WTC11 (cell line): ENCODE measurements at regions not wholly inside any gene's neighbourhood (a gene's known extent, or its start where the extent isn't known, plus 50 kb on each side); places are given as distances from the start of the nearest gene placed in this dataset.
A peak's percentile ranks its signal among the peaks of the same experiment; 100 is the strongest.

ENCODE experiments used
- ATAC-seq: fragments of 200-7000 bp; cut with Tn5 transposase; 2 replicates; pipeline ENCODE4 v1.10.0; 2021; ENCODE audit warnings: mild to moderate bottlenecking, moderate library complexity
- CTCF ChIA-PET: fragments of 300-600 bp; sonication (Branson Sonifier 250); formaldehyde crosslinking; loops from one replicate; lab custom pipeline; 2021; ENCODE audit warnings: antibody characterized with exemption; lab: Charles Lee
- POLR2A ChIA-PET: fragments of 350-600 bp; sonication (Branson Sonifier 250); formaldehyde crosslinking; loops from one replicate; lab custom pipeline; 2021; ENCODE audit warnings: antibody characterized with exemption; lab: Charles Lee
- DNase-seq: peaks from one replicate; pipeline ENCODE4 v3.0.0; 2021; ENCODE audit warnings: low spot score
- H3K27ac Mint-ChIP-seq: 2 replicates; pipeline ENCODE4 v1.8.0; 2021; ENCODE audit warnings: mixed read lengths
- H3K27me3 Mint-ChIP-seq: 2 replicates; pipeline ENCODE4 v1.8.0; 2021; ENCODE audit warnings: low read depth, mild to moderate bottlenecking, moderate library complexity, mixed read lengths
- H3K36me3 Mint-ChIP-seq: 2 replicates; pipeline ENCODE4 v1.8.0; 2021; ENCODE audit warnings: mixed read lengths
- H3K4me1 Mint-ChIP-seq: 2 replicates; pipeline ENCODE4 v1.8.0; 2022; ENCODE audit warnings: mixed read lengths
- H3K4me3 Mint-ChIP-seq: 2 replicates; pipeline ENCODE4 v1.8.0; 2021; ENCODE audit warnings: mild to moderate bottlenecking, moderate library complexity, mixed read lengths
- H3K9me3 Mint-ChIP-seq: 2 replicates; pipeline ENCODE4 v1.8.0; 2021; ENCODE audit warnings: mixed read lengths
- ATF1 ChIP-seq: sonication (generic); formaldehyde crosslinking; IDR thresholded peaks from 2 replicates; pipeline ENCODE4 v1.8.1; 2023; ENCODE audit warnings: mild to moderate bottlenecking, moderate library complexity, missing genetic modification reagents
- CREM ChIP-seq: sonication (generic); formaldehyde crosslinking; IDR thresholded peaks from 2 replicates; pipeline ENCODE4 v1.8.1; 2022; ENCODE audit warnings: mild to moderate bottlenecking, missing genetic modification reagents, moderate library complexity
- ELF4 ChIP-seq: sonication (generic); formaldehyde crosslinking; IDR thresholded peaks from 2 replicates; pipeline ENCODE4 v1.8.1; 2022; ENCODE audit warnings: low read depth, mild to moderate bottlenecking, moderate library complexity, missing genetic modification reagents
- ESRRA ChIP-seq: sonication (generic); formaldehyde crosslinking; IDR thresholded peaks from 2 replicates; pipeline ENCODE4 v1.8.1; 2022; ENCODE audit warnings: mild to moderate bottlenecking, missing genetic modification reagents, borderline replicate concordance
- FOXP1 ChIP-seq: sonication (generic); formaldehyde crosslinking; IDR thresholded peaks from 2 replicates; pipeline ENCODE4 v1.8.0; 2022; ENCODE audit warnings: missing genetic modification reagents, mild to moderate bottlenecking, moderate library complexity, borderline replicate concordance
- IRF2 ChIP-seq: sonication (generic); formaldehyde crosslinking; IDR thresholded peaks from 2 replicates; pipeline ENCODE4 v1.8.0; 2022; ENCODE audit warnings: low read depth, missing genetic modification reagents, borderline replicate concordance
- KAT7 ChIP-seq: sonication (generic); formaldehyde crosslinking; IDR thresholded peaks from 2 replicates; pipeline ENCODE4 v1.8.1; 2023; ENCODE audit warnings: missing genetic modification reagents, mild to moderate bottlenecking, borderline replicate concordance
- TEAD1 ChIP-seq: sonication (generic); formaldehyde crosslinking; IDR thresholded peaks from 2 replicates; pipeline ENCODE4 v1.8.0; 2022; ENCODE audit warnings: mild to moderate bottlenecking, missing genetic modification reagents
- TF ChIP-seq, protein P1 (sequence below): sonication (generic); formaldehyde crosslinking; IDR thresholded peaks from 2 replicates; pipeline ENCODE4 v1.8.1; 2022; ENCODE audit warnings: mild to moderate bottlenecking, moderate library complexity, missing genetic modification reagents
- TF ChIP-seq, protein P2 (sequence below): sonication (generic); formaldehyde crosslinking; IDR thresholded peaks from 2 replicates; pipeline ENCODE4 v1.8.0; 2023; ENCODE audit warnings: missing genetic modification reagents, mild to moderate bottlenecking, borderline replicate concordance
- TF ChIP-seq, protein P3 (sequence below): sonication (generic); formaldehyde crosslinking; IDR thresholded peaks from 2 replicates; pipeline ENCODE4 v1.8.1; 2022; ENCODE audit warnings: low read depth, missing genetic modification reagents, borderline replicate concordance
- TF ChIP-seq, protein P4 (sequence below): sonication (generic); formaldehyde crosslinking; IDR thresholded peaks from 2 replicates; pipeline ENCODE4 v1.8.0; 2023; ENCODE audit warnings: missing genetic modification reagents
- TF ChIP-seq, protein P5 (sequence below): sonication (generic); formaldehyde crosslinking; IDR thresholded peaks from 2 replicates; pipeline ENCODE4 v1.8.1; 2023; ENCODE audit warnings: mild to moderate bottlenecking, missing genetic modification reagents, moderate library complexity

DNA sequence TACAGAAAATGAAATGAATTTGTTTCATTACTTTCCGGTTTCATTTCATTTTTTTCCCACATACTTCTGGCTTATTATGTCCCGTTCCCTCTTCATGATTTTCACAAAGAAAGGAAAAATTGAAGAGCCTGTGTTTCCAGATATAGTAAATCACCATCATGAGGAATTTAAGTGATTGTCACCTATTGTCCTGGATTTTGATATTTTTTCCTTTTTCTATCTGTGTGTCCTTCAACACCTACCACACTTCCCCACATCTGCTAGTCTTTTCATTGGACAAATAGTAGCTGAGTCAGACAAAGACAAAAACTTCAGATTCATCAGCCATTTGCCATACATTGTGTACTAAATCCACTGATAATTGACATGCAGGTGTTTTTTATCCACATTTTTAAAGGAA, 258.2 kb upstream of the HSF2 start:
- H3K4me3 Mint-ChIP-seq, result no peak overlapping the region
- CTCF ChIA-PET, result no interaction called here
- H3K4me1 Mint-ChIP-seq, result peaks cover 4% of the 10 kb centered on the region; the same call in 1 of the 2 replicates
- H3K27me3 Mint-ChIP-seq, result no peaks in the 10 kb centered on the region
- H3K9me3 Mint-ChIP-seq, result no peaks in the 10 kb centered on the region
- no peak for ATAC-seq
- TF ChIP-seq, protein P1, sequence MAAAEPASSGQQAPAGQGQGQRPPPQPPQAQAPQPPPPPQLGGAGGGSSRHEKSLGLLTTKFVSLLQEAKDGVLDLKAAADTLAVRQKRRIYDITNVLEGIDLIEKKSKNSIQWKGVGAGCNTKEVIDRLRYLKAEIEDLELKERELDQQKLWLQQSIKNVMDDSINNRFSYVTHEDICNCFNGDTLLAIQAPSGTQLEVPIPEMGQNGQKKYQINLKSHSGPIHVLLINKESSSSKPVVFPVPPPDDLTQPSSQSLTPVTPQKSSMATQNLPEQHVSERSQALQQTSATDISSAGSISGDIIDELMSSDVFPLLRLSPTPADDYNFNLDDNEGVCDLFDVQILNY, result no peak
- TF ChIP-seq, protein P2, sequence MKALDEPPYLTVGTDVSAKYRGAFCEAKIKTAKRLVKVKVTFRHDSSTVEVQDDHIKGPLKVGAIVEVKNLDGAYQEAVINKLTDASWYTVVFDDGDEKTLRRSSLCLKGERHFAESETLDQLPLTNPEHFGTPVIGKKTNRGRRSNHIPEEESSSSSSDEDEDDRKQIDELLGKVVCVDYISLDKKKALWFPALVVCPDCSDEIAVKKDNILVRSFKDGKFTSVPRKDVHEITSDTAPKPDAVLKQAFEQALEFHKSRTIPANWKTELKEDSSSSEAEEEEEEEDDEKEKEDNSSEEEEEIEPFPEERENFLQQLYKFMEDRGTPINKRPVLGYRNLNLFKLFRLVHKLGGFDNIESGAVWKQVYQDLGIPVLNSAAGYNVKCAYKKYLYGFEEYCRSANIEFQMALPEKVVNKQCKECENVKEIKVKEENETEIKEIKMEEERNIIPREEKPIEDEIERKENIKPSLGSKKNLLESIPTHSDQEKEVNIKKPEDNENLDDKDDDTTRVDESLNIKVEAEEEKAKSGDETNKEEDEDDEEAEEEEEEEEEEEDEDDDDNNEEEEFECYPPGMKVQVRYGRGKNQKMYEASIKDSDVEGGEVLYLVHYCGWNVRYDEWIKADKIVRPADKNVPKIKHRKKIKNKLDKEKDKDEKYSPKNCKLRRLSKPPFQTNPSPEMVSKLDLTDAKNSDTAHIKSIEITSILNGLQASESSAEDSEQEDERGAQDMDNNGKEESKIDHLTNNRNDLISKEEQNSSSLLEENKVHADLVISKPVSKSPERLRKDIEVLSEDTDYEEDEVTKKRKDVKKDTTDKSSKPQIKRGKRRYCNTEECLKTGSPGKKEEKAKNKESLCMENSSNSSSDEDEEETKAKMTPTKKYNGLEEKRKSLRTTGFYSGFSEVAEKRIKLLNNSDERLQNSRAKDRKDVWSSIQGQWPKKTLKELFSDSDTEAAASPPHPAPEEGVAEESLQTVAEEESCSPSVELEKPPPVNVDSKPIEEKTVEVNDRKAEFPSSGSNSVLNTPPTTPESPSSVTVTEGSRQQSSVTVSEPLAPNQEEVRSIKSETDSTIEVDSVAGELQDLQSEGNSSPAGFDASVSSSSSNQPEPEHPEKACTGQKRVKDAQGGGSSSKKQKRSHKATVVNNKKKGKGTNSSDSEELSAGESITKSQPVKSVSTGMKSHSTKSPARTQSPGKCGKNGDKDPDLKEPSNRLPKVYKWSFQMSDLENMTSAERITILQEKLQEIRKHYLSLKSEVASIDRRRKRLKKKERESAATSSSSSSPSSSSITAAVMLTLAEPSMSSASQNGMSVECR (CRISPR knock-in tag), result no peak
- TF ChIP-seq KAT7, result no peak
- TF ChIP-seq, all 79 proteins: peak for 0
- POLR2A ChIA-PET, result no interaction called here
- DNase-seq, result no peak
- Mint-ChIP-seq H3K36me3 (no peaks in the 10 kb centered on the region), H3K27ac (no peak overlapping the region)

DNA sequence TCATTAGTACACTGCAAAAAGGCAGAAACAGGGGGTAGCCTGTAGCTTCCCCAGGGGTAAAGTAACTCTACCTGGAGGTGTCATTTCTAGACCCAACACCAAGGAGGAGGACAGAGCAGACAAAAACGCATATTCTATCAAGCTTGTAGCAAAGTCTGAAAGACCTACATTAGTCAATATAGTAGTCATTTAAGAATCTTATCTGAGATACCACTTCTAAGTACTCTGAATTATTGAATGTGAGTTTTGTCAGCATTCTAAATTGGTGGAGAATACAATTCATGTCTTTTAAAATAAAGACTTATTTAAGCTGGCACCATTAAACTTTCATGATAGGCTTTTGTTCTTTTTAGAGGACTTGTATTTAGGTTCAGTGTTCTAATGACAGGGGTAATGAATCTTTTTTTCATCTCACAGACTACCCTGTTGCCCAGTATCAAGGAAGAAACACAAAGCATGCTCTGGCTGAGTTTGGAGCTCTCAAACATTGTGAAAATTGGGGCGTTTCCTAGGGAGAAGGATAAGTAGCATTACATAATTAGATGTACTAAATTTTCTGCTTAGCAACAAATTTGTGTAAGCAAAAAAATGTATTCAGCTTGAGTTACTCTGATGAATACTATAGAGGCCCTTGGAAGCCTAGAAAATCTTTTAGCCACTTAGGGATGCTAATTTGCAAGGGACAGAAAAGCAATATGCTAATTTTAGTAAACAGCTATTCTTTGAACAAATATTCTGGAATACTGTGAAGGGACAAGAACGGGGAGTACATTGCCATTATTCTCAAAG, 255.4 kb upstream of the HSF2 start:
- H3K27me3 Mint-ChIP-seq, result no peaks in the 10 kb centered on the region
- TF ChIP-seq CREM (CRISPR knock-in tag) (no peak), ESRRA (no peak), ELF4 (CRISPR knock-in tag) (no peak)
- TF ChIP-seq, protein P3, sequence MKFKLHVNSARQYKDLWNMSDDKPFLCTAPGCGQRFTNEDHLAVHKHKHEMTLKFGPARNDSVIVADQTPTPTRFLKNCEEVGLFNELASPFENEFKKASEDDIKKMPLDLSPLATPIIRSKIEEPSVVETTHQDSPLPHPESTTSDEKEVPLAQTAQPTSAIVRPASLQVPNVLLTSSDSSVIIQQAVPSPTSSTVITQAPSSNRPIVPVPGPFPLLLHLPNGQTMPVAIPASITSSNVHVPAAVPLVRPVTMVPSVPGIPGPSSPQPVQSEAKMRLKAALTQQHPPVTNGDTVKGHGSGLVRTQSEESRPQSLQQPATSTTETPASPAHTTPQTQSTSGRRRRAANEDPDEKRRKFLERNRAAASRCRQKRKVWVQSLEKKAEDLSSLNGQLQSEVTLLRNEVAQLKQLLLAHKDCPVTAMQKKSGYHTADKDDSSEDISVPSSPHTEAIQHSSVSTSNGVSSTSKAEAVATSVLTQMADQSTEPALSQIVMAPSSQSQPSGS, result no peak
- no peaks in the 10 kb centered on the region for H3K9me3 Mint-ChIP-seq
- H3K36me3 Mint-ChIP-seq, result no peaks in the 10 kb centered on the region
- H3K4me1 Mint-ChIP-seq, result peaks cover 4% of the 10 kb centered on the region; the same call in 1 of the 2 replicates
- peak overlapping the region; percentile 58; the same call in 1 of the 2 replicates for H3K27ac Mint-ChIP-seq
- POLR2A ChIA-PET, result no interaction called here
- DNase-seq, result no peak
- H3K4me3 Mint-ChIP-seq, result no peak overlapping the region
- ATAC-seq, result no peak
- CTCF ChIA-PET, result no interaction called here

DNA sequence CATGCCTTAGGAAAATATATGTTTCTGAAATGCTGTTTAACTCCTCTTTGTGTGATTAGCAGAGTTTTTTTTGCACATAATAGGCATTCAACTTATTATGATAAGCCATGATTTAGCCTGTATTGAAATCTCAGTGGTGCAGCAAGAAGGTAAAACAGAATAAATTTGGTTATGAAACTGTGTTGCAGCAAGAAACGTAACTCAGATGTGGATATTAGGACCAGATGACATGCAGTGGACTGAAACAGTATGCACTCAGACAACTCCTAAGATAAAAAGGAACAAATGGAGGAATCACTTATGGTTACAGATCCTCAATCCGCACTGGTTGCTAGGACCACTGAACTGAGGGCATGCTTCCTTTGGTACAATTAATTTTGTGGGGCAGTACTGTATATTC, 254.2 kb upstream of the HSF2 start:
- ATAC-seq (no peak), DNase-seq (no peak)
- TF ChIP-seq, protein P4, sequence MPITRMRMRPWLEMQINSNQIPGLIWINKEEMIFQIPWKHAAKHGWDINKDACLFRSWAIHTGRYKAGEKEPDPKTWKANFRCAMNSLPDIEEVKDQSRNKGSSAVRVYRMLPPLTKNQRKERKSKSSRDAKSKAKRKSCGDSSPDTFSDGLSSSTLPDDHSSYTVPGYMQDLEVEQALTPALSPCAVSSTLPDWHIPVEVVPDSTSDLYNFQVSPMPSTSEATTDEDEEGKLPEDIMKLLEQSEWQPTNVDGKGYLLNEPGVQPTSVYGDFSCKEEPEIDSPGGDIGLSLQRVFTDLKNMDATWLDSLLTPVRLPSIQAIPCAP, result no peak
- TF ChIP-seq FOXP1 (CRISPR knock-in tag) (no peak), TEAD1 (no peak), ATF1 (CRISPR knock-in tag) (no peak), IRF2 (CRISPR knock-in tag) (no peak)
- TF ChIP-seq, protein P5, sequence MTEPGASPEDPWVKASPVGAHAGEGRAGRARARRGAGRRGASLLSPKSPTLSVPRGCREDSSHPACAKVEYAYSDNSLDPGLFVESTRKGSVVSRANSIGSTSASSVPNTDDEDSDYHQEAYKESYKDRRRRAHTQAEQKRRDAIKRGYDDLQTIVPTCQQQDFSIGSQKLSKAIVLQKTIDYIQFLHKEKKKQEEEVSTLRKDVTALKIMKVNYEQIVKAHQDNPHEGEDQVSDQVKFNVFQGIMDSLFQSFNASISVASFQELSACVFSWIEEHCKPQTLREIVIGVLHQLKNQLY (CRISPR knock-in tag), result no peak
- ChIA-PET CTCF (no interaction called here), POLR2A (no interaction called here)
- Mint-ChIP-seq H3K27me3 (no peaks in the 10 kb centered on the region), H3K36me3 (no peaks in the 10 kb centered on the region), H3K27ac (no peak overlapping the region), H3K9me3 (no peaks in the 10 kb centered on the region), H3K4me1 (peaks cover 4% of the 10 kb centered on the region; the same call in 1 of the 2 replicates), H3K4me3 (no peak overlapping the region)
